ENCODE measurements at regions not wholly inside any gene's neighbourhood (a gene's known extent, or its start where the extent isn't known, plus 50 kb on each side); places are given as distances from the start of the nearest gene placed in this dataset.

GRCh38 chr14:82636426-82636825 lies 1102.8 kb upstream of the SEL1L start:
- no peak overlapping the region for H3K9ac ChIP-seq (ENCODE audit: insufficient read length)
- TF ChIP-seq FOXP2 (optimal IDR thresholded peaks at IDR 0.05; ENCODE audit: control extremely low read depth, extremely low read length, insufficient read depth) (no peak), EZH2 (IDR thresholded peaks at IDR 0.05) (no peak)
- H3K27ac ChIP-seq = no peak overlapping the region
- H3K9me3 ChIP-seq (ENCODE audit: low read depth, low read length) = no peaks in the 10 kb centered on the region
- no peaks in the 10 kb centered on the region for H3K36me3 ChIP-seq (ENCODE audit: insufficient read depth, low read length)
- DNase-seq (ENCODE audit: low read depth, low spot score) = no peak
- H3K4me3 ChIP-seq = no peak overlapping the region

GRCh38 chr14:82641050-82641540 lies 1107.4 kb upstream of the SEL1L start:
- Histone ChIP-seq H3K36me3 (ENCODE audit: insufficient read depth, low read length) (no peaks in the 10 kb centered on the region), H3K9me3 (ENCODE audit: low read depth, low read length) (no peaks in the 10 kb centered on the region), H3K4me3 (no peak overlapping the region), H3K27ac (no peak overlapping the region), H3K9ac (ENCODE audit: insufficient read length) (no peak overlapping the region)
- TF ChIP-seq POLR2AphosphoS5 (IDR thresholded peaks at IDR 0.05; ENCODE audit: borderline replicate concordance, low read depth, low read length) (no peak), EZH2 (IDR thresholded peaks at IDR 0.05) (no peak), FOXP2 (optimal IDR thresholded peaks at IDR 0.05; ENCODE audit: control extremely low read depth, extremely low read length, insufficient read depth) (no peak)
- no peak for DNase-seq (ENCODE audit: low read depth, low spot score)

- Histone ChIP-seq H3K27ac (no peak overlapping the region), H3K4me3 (no peak overlapping the region), H3K9ac (ENCODE audit: insufficient read length) (no peak overlapping the region), H3K36me3 (ENCODE audit: insufficient read depth, low read length) (no peaks in the 10 kb centered on the region), H3K9me3 (ENCODE audit: low read depth, low read length) (no peaks in the 10 kb centered on the region)
- TF ChIP-seq EZH2 (IDR thresholded peaks at IDR 0.05) (no peak), POLR2AphosphoS5 (IDR thresholded peaks at IDR 0.05; ENCODE audit: borderline replicate concordance, low read depth, low read length) (no peak), FOXP2 (optimal IDR thresholded peaks at IDR 0.05; ENCODE audit: control extremely low read depth, extremely low read length, insufficient read depth) (no peak)
- DNase-seq (ENCODE audit: low read depth, low spot score) = no peak
These were observed 1108.8 kb upstream of the SEL1L start for GRCh38 chr14:82642425-82642824.

- no peak overlapping the region for H3K27ac ChIP-seq
- H3K9me3 ChIP-seq (ENCODE audit: low read depth, low read length) = no peaks in the 10 kb centered on the region
- no peaks in the 10 kb centered on the region for H3K36me3 ChIP-seq (ENCODE audit: insufficient read depth, low read length)
- no peak for DNase-seq (ENCODE audit: low read depth, low spot score)
- H3K4me3 ChIP-seq = no peak overlapping the region
- no peak overlapping the region for H3K9ac ChIP-seq (ENCODE audit: insufficient read length)
- TF ChIP-seq EZH2 (IDR thresholded peaks at IDR 0.05) = no peak
- TF ChIP-seq FOXP2 (optimal IDR thresholded peaks at IDR 0.05; ENCODE audit: control extremely low read depth, extremely low read length, insufficient read depth) = no peak
- TF ChIP-seq POLR2AphosphoS5 (IDR thresholded peaks at IDR 0.05; ENCODE audit: borderline replicate concordance, low read depth, low read length) = no peak
These were observed 1113.6 kb upstream of the SEL1L start for GRCh38 chr14:82647088-82647810.

- Histone ChIP-seq H3K36me3 (ENCODE audit: insufficient read depth, low read length) (no peaks in the 10 kb centered on the region), H3K9ac (ENCODE audit: insufficient read length) (no peak overlapping the region), H3K27ac (no peak overlapping the region), H3K9me3 (ENCODE audit: low read depth, low read length) (no peaks in the 10 kb centered on the region), H3K4me3 (no peak overlapping the region)
- no peak for DNase-seq (ENCODE audit: low read depth, low spot score)
- no peak for TF ChIP-seq EZH2 (IDR thresholded peaks at IDR 0.05)
- TF ChIP-seq FOXP2 (optimal IDR thresholded peaks at IDR 0.05; ENCODE audit: control extremely low read depth, extremely low read length, insufficient read depth) = no peak
- no peak for TF ChIP-seq POLR2AphosphoS5 (IDR thresholded peaks at IDR 0.05; ENCODE audit: borderline replicate concordance, low read depth, low read length)
These were observed 1122.1 kb upstream of the SEL1L start for GRCh38 chr14:82655770-82656169.

- no peak overlapping the region for H3K4me3 ChIP-seq
- no peak overlapping the region for H3K9ac ChIP-seq (ENCODE audit: insufficient read length)
- no peak overlapping the region for H3K27ac ChIP-seq
- DNase-seq (ENCODE audit: low read depth, low spot score) = no peak
- H3K36me3 ChIP-seq (ENCODE audit: insufficient read depth, low read length) = no peaks in the 10 kb centered on the region
- TF ChIP-seq POLR2AphosphoS5 (IDR thresholded peaks at IDR 0.05; ENCODE audit: borderline replicate concordance, low read depth, low read length) (no peak), FOXP2 (optimal IDR thresholded peaks at IDR 0.05; ENCODE audit: control extremely low read depth, extremely low read length, insufficient read depth) (no peak), EZH2 (IDR thresholded peaks at IDR 0.05) (no peak)
- no peaks in the 10 kb centered on the region for H3K9me3 ChIP-seq (ENCODE audit: low read depth, low read length)
These were observed 1123.6 kb upstream of the SEL1L start for GRCh38 chr14:82657186-82657675.

GRCh38 chr14:82661258-82661657 lies 1127.6 kb upstream of the SEL1L start:
- Histone ChIP-seq H3K4me3 (no peak overlapping the region), H3K9me3 (ENCODE audit: low read depth, low read length) (no peaks in the 10 kb centered on the region), H3K36me3 (ENCODE audit: insufficient read depth, low read length) (no peaks in the 10 kb centered on the region)

GRCh38 chr14:82667006-82667405 lies 1133.4 kb upstream of the SEL1L start:
- DNase-seq (ENCODE audit: low read depth, low spot score) = no peak
- TF ChIP-seq FOXP2 (optimal IDR thresholded peaks at IDR 0.05; ENCODE audit: control extremely low read depth, extremely low read length, insufficient read depth) = no peak
- TF ChIP-seq EZH2 (IDR thresholded peaks at IDR 0.05) = no peak
- TF ChIP-seq POLR2AphosphoS5 (IDR thresholded peaks at IDR 0.05; ENCODE audit: borderline replicate concordance, low read depth, low read length) = no peak
- no peaks in the 10 kb centered on the region for H3K9me3 ChIP-seq (ENCODE audit: low read depth, low read length)
- H3K27ac ChIP-seq = no peak overlapping the region
- H3K9ac ChIP-seq (ENCODE audit: insufficient read length) = no peak overlapping the region
- H3K36me3 ChIP-seq (ENCODE audit: insufficient read depth, low read length) = no peaks in the 10 kb centered on the region
- H3K4me3 ChIP-seq = no peak overlapping the region

More at GRCh38 chr14:82661258-82661657, 1127.6 kb upstream of the SEL1L start:
- no peak for DNase-seq (ENCODE audit: low read depth, low spot score)
- Histone ChIP-seq H3K27ac (no peak overlapping the region), H3K9ac (ENCODE audit: insufficient read length) (no peak overlapping the region)
- TF ChIP-seq FOXP2 (optimal IDR thresholded peaks at IDR 0.05; ENCODE audit: control extremely low read depth, extremely low read length, insufficient read depth) = no peak
- no peak for TF ChIP-seq POLR2AphosphoS5 (IDR thresholded peaks at IDR 0.05; ENCODE audit: borderline replicate concordance, low read depth, low read length)
- no peak for TF ChIP-seq EZH2 (IDR thresholded peaks at IDR 0.05)
